GM12891 (cell line): ENCODE measurements at regions not wholly inside any gene's neighbourhood (a gene's known extent, or its start where the extent isn't known, plus 50 kb on each side); places are given as distances from the start of the nearest gene placed in this dataset.

Source experiments
- POLR2A ChIP-seq: IDR thresholded peaks from 2 replicates; pipeline ENCODE4 v1.6.1; 2011; ENCODE audit warnings: low read depth, low read length, control low read depth
- POLR2AphosphoS5 ChIP-seq: IDR thresholded peaks from 2 replicates; pipeline ENCODE4 v1.6.1; 2011; ENCODE audit warnings: low read depth, low read length, control low read depth
- TAF1 ChIP-seq: IDR thresholded peaks from 2 replicates; pipeline ENCODE4 v1.6.1; 2011; ENCODE audit warnings: low read depth, low read length, control low read depth

GRCh38 chr4:18767921-18768320 is 746.4 kb upstream of the LCORL start:
- TF ChIP-seq POLR2A, result no peak
- no peak for TF ChIP-seq TAF1
- no peak for TF ChIP-seq POLR2AphosphoS5
